IMR-90 (cell line): ENCODE measurements at regions not wholly inside any gene's neighbourhood (a gene's known extent, or its start where the extent isn't known, plus 50 kb on each side); places are given as distances from the start of the nearest gene placed in this dataset.

Experiments used
- ATAC-seq: fragments of 200-7000 bp; cut with Tn5 transposase; 2 replicates; pipeline ENCODE4 v1.9.1; 2020; ENCODE audit warnings: low read depth, mild to moderate bottlenecking, moderate library complexity
- BruUV-seq: library from RNA; stranded (reverse); fragments of 400-500 nt; replicated peaks from 2 replicates; lab custom pipeline; 2021; lab: Mats Ljungman, UMichigan
- CTCF ChIA-PET: fragments of 300-600 bp; formaldehyde crosslinking; extraction: SDS; loops from one replicate; lab custom pipeline; 2021; ENCODE audit warnings: antibody characterized with exemption; lab: Yijun Ruan, JAX
- POLR2A ChIA-PET: fragments of 300-600 bp; sonication (Branson Sonifier 250); formaldehyde crosslinking; loops from one replicate; lab custom pipeline; 2022; ENCODE audit warnings: antibody characterized with exemption; ENCODE audit not compliant: unreplicated experiment; lab: Charles Lee
- DNase-seq: peaks from one replicate; pipeline ENCODE4 v3.0.0; 2013
- H2AFZ ChIP-seq: replicated peaks from 2 replicates; pipeline ENCODE3; 2013; ENCODE audit warnings: low read length, mild to moderate bottlenecking; ENCODE audit not compliant: poor library complexity
- H2AK5ac ChIP-seq: 2 replicates; pipeline ENCODE4 v1.6.1; 2013; ENCODE audit warnings: low read depth, low read length, inconsistent platforms
- H2AK9ac ChIP-seq: replicated peaks from 2 replicates; pipeline ENCODE3; 2013; ENCODE audit warnings: mild to moderate bottlenecking, low read depth, low read length, moderate library complexity; ENCODE audit not compliant: poor library complexity
- H2BK120ac ChIP-seq: 2 replicates; pipeline ENCODE4 v1.6.1; 2013; ENCODE audit warnings: low read depth, low read length, inconsistent platforms
- H2BK15ac ChIP-seq: 3 replicates; pipeline ENCODE4 v1.6.1; 2013; ENCODE audit warnings: low read depth, low read length, inconsistent platforms
- H2BK20ac ChIP-seq: 2 replicates; pipeline ENCODE4 v1.6.1; 2013; ENCODE audit warnings: low read depth, mild to moderate bottlenecking, inconsistent platforms, low read length, moderate library complexity
- H2BK5ac ChIP-seq: 2 replicates; pipeline ENCODE4 v1.6.1; 2013; ENCODE audit warnings: mild to moderate bottlenecking, low read depth, low read length, inconsistent platforms; ENCODE audit not compliant: poor library complexity, severe bottlenecking
- H3K14ac ChIP-seq: replicated peaks from 2 replicates; pipeline ENCODE4 v1.6.1; 2013; ENCODE audit warnings: low read depth, low read length, inconsistent platforms
- H3K18ac ChIP-seq: 2 replicates; pipeline ENCODE4 v1.6.1; 2013; ENCODE audit warnings: low read depth, low read length, control low read depth
- H3K23ac ChIP-seq: 2 replicates; pipeline ENCODE4 v1.6.1; 2013; ENCODE audit warnings: low read depth, low read length, inconsistent platforms
- H3K27ac ChIP-seq: 2 replicates; pipeline ENCODE4 v1.5.1; 2013; ENCODE audit warnings: mild to moderate bottlenecking, control low read depth, low read length; ENCODE audit not compliant: insufficient read depth
- H3K27me3 ChIP-seq: 2 replicates; pipeline ENCODE4 v1.6.1; 2013; ENCODE audit warnings: low read length; ENCODE audit not compliant: control insufficient read depth, insufficient read depth
- H3K36me3 ChIP-seq: 2 replicates; pipeline ENCODE4 v1.6.1; 2013; ENCODE audit warnings: low read length, mixed read lengths; ENCODE audit not compliant: control insufficient read depth, insufficient read depth
- H3K4ac ChIP-seq: 2 replicates; pipeline ENCODE4 v1.6.1; 2013; ENCODE audit warnings: low read depth, low read length, inconsistent platforms
- H3K4me1 ChIP-seq: 2 replicates; pipeline ENCODE4 v1.6.1; 2013; ENCODE audit warnings: low read length, mixed read lengths; ENCODE audit not compliant: control insufficient read depth, insufficient read depth
- H3K4me2 ChIP-seq: 2 replicates; pipeline ENCODE4 v1.6.1; 2013; ENCODE audit warnings: low read depth, mild to moderate bottlenecking, control low read depth, low read length, moderate library complexity
- H3K4me3 ChIP-seq: 2 replicates; pipeline ENCODE4 v1.5.1; 2013; ENCODE audit warnings: low read depth, mild to moderate bottlenecking, control low read depth, low read length, moderate library complexity; ENCODE audit not compliant: insufficient read depth
- H3K56ac ChIP-seq: 2 replicates; pipeline ENCODE4 v1.6.1; 2013; ENCODE audit warnings: low read length, inconsistent platforms; ENCODE audit not compliant: insufficient read depth; ENCODE audit errors: extremely low read depth
- H3K79me1 ChIP-seq, 2 experiments: 2 replicates each; pipeline ENCODE4 v1.6.1; 2013; ENCODE audit warnings: low read length in 2 of 2, inconsistent platforms in 1 of 2, low read depth in 1 of 2
- H3K9ac ChIP-seq: 2 replicates; pipeline ENCODE4 v1.6.1; 2013; ENCODE audit warnings: low read depth, low read length, control low read depth
- H3K9me1 ChIP-seq: 2 replicates; pipeline ENCODE4 v1.6.1; 2013; ENCODE audit warnings: low read length, inconsistent platforms; ENCODE audit not compliant: insufficient read depth
- H3K9me3 ChIP-seq: 2 replicates; pipeline ENCODE4 v1.6.1; 2013; ENCODE audit warnings: low read length; ENCODE audit not compliant: control insufficient read depth, insufficient read depth
- H4K20me1 ChIP-seq: 2 replicates; pipeline ENCODE4 v1.6.1; 2013; ENCODE audit warnings: low read length, inconsistent platforms; ENCODE audit not compliant: insufficient read depth
- H4K5ac ChIP-seq: 2 replicates; pipeline ENCODE4 v1.6.1; 2013; ENCODE audit warnings: mild to moderate bottlenecking, low read depth, low read length, control low read depth
- H4K8ac ChIP-seq, 2 experiments: 2 replicates each; pipeline ENCODE4 v1.6.1; 2013; ENCODE audit warnings: low read depth in 2 of 2, low read length in 2 of 2, control low read depth in 1 of 2, inconsistent platforms in 1 of 2
- H4K91ac ChIP-seq: 2 replicates; pipeline ENCODE4 v1.6.1; 2013; ENCODE audit warnings: low read depth, low read length, inconsistent platforms; ENCODE audit not compliant: insufficient read depth
- FOS ChIP-seq: fragments of 150-350 bp; IDR thresholded peaks from 2 replicates; pipeline ENCODE4 v1.6.1; 2016; ENCODE audit warnings: low read depth, low read length
- MAFK ChIP-seq: IDR thresholded peaks from 2 replicates; pipeline ENCODE4 v1.6.1; 2012; ENCODE audit warnings: low read depth, low read length, improper control_type of control experiment
- dilution Hi-C: fragments of 300-500 bp; cut with HindIII; formaldehyde crosslinking; loops from one replicate; pipeline ENCODE4 v1.14.3; 2018; ENCODE audit warnings: low sequenced_read_pairs; ENCODE audit not compliant: unreplicated experiment
- in situ Hi-C: fragments of 300-500 bp; cut with MboI; formaldehyde crosslinking; loops from 3 replicates; pipeline ENCODE4 v1.14.3; 2019; ENCODE audit warnings: low sequenced_read_pairs, inconsistent platforms, mixed read lengths
- intact Hi-C: fragments of 100-400 bp; cut with micrococcal nuclease; formaldehyde crosslinking; loops from 2 replicates; pipeline ENCODE4 v1.10.0; 2022

- Histone ChIP-seq H2AK9ac (no peak overlapping the region), H3K4me1 (no peaks in the 10 kb centered on the region), H3K9ac (no peak overlapping the region), H2BK5ac (no peak overlapping the region), H4K5ac (no peak overlapping the region), H3K18ac (no peak overlapping the region), H3K56ac (no peak overlapping the region), H4K91ac (no peak overlapping the region), H3K14ac (no peak overlapping the region), H2AK5ac (no peak overlapping the region), H2BK15ac (no peak overlapping the region), H3K4me2 (no peak overlapping the region), H2AFZ (no peak overlapping the region), H2BK20ac (no peak overlapping the region), H3K27ac (no peak overlapping the region), H3K27me3 (no peaks in the 10 kb centered on the region), H4K20me1 (no peaks in the 10 kb centered on the region), H3K9me1 (no peaks in the 10 kb centered on the region), H2BK120ac (no peak overlapping the region), H3K9me3 (no peaks in the 10 kb centered on the region), H3K79me1 (no peaks in the 10 kb centered on the region), H3K36me3 (no peaks in the 10 kb centered on the region), H3K23ac (no peak overlapping the region), H3K4me3 (no peak overlapping the region), H3K4ac (no peak overlapping the region), H4K8ac (no peak overlapping the region)
- POLR2A ChIA-PET: no interaction called here
- no TSS peak for BruUV-seq
- dilution Hi-C loops: no loop called here
- no peak for ATAC-seq
- intact Hi-C loops: no loop called here
- CTCF ChIA-PET: no interaction called here
- no peak for DNase-seq
- TF ChIP-seq MAFK: peak; percentile 13; the same call in 1 of the 2 replicates
- no peak for TF ChIP-seq FOS
- in situ Hi-C loops: no loop called here
These were observed 175.8 kb upstream of the GLRA1 start for GRCh38 chr5:152100462-152100861.
